HCT116 (cell line): ENCODE measurements at regions not wholly inside any gene's neighbourhood (a gene's known extent, or its start where the extent isn't known, plus 50 kb on each side); places are given as distances from the start of the nearest gene placed in this dataset.
"Not testable (repeated sequence)": the region's sequence is repeated elsewhere in the genome, so short reads cannot be mapped to it uniquely, and the experiment has no call there.

Experiments used
- CEBPB ChIP-seq: IDR thresholded peaks from 2 replicates; pipeline ENCODE4 v1.6.1; 2012; ENCODE audit warnings: low read depth
- EGR1 ChIP-seq: IDR thresholded peaks from 2 replicates; pipeline ENCODE4 v1.6.1; 2012; ENCODE audit warnings: low read depth
- ELF1 ChIP-seq: IDR thresholded peaks from 2 replicates; pipeline ENCODE4 v1.6.1; 2012; ENCODE audit warnings: low read depth, borderline replicate concordance
- EZH2 ChIP-seq: fragments of 200-600 bp; sonication (generic); IDR thresholded peaks from 2 replicates; pipeline ENCODE4 v1.6.1; 2017; ENCODE audit warnings: antibody characterized with exemption, mixed run types
- EZH2phosphoT487 ChIP-seq: fragments of 200-600 bp; IDR thresholded peaks from 2 replicates; pipeline ENCODE4 v1.6.1; 2018; ENCODE audit warnings: antibody characterized with exemption, borderline replicate concordance
- JUND ChIP-seq: IDR thresholded peaks from 2 replicates; pipeline ENCODE4 v1.6.1; 2012
- POLR2A ChIP-seq: IDR thresholded peaks from 2 replicates; pipeline ENCODE4 v1.7.0; 2011; ENCODE audit warnings: borderline replicate concordance; ENCODE audit not compliant: insufficient read depth, insufficient read length; ENCODE audit errors: extremely low read depth
- POLR2AphosphoS5 ChIP-seq: IDR thresholded peaks from 2 replicates; pipeline ENCODE4 v1.6.1; 2011; ENCODE audit warnings: mild to moderate bottlenecking, low read depth, low read length, moderate library complexity
- RAD21 ChIP-seq: IDR thresholded peaks from 2 replicates; pipeline ENCODE4 v1.6.1; 2012; ENCODE audit warnings: low read depth, mild to moderate bottlenecking
- YY1 ChIP-seq: IDR thresholded peaks from 2 replicates; pipeline ENCODE4 v1.6.1; 2011; ENCODE audit warnings: low read length, low read depth, moderate library complexity, mild to moderate bottlenecking; ENCODE audit not compliant: insufficient replicate concordance; ENCODE audit errors: extremely low read depth
- TF ChIP-seq, protein P1 (sequence below), 3 experiments: fragments of 200-600 bp in 1 of 3; sonication (generic) in 1 of 3; IDR thresholded peaks in 2 of 3; conservative IDR thresholded peaks in 1 of 3; 2 replicates each; pipeline ENCODE4 v1.5.1; 2012 to 2017; ENCODE audit warnings: low read depth in 2 of 3, low read length in 2 of 3, antibody characterized with exemption in 1 of 3, borderline replicate concordance in 1 of 3, control low read depth in 1 of 3, mild to moderate bottlenecking in 1 of 3, mixed read lengths in 1 of 3, mixed run types in 1 of 3, moderate library complexity in 1 of 3; ENCODE audit not compliant: insufficient read depth in 1 of 3
- TF ChIP-seq, protein P2 (sequence below): IDR thresholded peaks from 2 replicates; pipeline ENCODE4 v1.6.1; 2012; ENCODE audit warnings: low read depth
- TF ChIP-seq, protein P3 (sequence below): IDR thresholded peaks from 2 replicates; pipeline ENCODE4 v1.6.1; 2012

DNA sequence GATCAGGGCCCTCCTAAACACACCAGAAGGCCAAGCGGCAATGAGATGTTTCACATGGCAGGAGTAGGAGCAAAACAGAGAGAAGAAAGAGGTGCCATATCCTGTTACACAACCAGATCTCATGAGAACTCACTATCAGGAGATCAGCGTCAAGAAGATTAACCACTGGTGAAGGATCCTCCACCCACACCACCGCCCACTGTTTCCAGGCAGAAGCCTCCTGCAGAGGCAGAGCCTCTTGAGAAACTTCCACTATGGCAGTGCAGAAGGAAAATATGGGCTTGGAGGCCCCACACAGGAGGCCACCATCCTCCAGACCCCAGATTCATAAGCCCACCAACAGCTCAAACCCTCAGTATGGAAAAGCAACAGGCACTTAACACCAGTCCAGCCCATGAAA lies 106.9 kb upstream of the TEKT4 start:
- not testable (repeated sequence) for TF ChIP-seq EZH2, POLR2AphosphoS5, RAD21, JUND, EZH2phosphoT487, POLR2A, YY1, CEBPB, ELF1, EGR1
- TF ChIP-seq, protein P1, sequence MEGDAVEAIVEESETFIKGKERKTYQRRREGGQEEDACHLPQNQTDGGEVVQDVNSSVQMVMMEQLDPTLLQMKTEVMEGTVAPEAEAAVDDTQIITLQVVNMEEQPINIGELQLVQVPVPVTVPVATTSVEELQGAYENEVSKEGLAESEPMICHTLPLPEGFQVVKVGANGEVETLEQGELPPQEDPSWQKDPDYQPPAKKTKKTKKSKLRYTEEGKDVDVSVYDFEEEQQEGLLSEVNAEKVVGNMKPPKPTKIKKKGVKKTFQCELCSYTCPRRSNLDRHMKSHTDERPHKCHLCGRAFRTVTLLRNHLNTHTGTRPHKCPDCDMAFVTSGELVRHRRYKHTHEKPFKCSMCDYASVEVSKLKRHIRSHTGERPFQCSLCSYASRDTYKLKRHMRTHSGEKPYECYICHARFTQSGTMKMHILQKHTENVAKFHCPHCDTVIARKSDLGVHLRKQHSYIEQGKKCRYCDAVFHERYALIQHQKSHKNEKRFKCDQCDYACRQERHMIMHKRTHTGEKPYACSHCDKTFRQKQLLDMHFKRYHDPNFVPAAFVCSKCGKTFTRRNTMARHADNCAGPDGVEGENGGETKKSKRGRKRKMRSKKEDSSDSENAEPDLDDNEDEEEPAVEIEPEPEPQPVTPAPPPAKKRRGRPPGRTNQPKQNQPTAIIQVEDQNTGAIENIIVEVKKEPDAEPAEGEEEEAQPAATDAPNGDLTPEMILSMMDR (IDR thresholded peaks at IDR 0.05 in 2 of 3, conservative IDR thresholded peaks at IDR 0.05 in 1 of 3; ENCODE audit: borderline replicate concordance in 1 of 3, insufficient read depth in 1 of 3, low read depth in 2 of 3, low read length in 2 of 3), result not testable (repeated sequence)
- TF ChIP-seq, protein P2, sequence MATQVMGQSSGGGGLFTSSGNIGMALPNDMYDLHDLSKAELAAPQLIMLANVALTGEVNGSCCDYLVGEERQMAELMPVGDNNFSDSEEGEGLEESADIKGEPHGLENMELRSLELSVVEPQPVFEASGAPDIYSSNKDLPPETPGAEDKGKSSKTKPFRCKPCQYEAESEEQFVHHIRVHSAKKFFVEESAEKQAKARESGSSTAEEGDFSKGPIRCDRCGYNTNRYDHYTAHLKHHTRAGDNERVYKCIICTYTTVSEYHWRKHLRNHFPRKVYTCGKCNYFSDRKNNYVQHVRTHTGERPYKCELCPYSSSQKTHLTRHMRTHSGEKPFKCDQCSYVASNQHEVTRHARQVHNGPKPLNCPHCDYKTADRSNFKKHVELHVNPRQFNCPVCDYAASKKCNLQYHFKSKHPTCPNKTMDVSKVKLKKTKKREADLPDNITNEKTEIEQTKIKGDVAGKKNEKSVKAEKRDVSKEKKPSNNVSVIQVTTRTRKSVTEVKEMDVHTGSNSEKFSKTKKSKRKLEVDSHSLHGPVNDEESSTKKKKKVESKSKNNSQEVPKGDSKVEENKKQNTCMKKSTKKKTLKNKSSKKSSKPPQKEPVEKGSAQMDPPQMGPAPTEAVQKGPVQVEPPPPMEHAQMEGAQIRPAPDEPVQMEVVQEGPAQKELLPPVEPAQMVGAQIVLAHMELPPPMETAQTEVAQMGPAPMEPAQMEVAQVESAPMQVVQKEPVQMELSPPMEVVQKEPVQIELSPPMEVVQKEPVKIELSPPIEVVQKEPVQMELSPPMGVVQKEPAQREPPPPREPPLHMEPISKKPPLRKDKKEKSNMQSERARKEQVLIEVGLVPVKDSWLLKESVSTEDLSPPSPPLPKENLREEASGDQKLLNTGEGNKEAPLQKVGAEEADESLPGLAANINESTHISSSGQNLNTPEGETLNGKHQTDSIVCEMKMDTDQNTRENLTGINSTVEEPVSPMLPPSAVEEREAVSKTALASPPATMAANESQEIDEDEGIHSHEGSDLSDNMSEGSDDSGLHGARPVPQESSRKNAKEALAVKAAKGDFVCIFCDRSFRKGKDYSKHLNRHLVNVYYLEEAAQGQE, result not testable (repeated sequence)
- TF ChIP-seq, protein P3, sequence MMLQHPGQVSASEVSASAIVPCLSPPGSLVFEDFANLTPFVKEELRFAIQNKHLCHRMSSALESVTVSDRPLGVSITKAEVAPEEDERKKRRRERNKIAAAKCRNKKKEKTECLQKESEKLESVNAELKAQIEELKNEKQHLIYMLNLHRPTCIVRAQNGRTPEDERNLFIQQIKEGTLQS, result not testable (repeated sequence)
